ENCODE measurements at regions not wholly inside any gene's neighbourhood (a gene's known extent, or its start where the extent isn't known, plus 50 kb on each side); places are given as distances from the start of the nearest gene placed in this dataset.

DNA sequence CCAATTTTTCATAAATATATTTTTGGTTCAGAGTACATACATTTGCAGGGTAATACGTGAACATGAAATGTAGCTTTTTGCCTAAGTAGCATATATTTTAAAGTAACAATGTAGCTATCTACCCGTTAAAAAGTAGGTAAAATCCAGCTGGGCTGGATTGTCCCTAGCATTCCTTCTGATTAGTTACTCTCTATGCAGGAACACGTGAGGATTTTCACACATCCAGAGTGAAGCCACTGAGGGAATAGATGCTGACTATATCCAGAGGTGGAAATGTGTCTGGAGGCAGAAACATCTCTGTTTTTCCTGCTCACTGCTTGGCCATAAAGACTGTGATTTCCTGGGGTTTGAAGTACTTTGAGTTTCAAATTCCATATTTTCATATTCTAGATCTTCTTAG is 338.9 kb upstream of the KIAA1217 start:
- H3K4me3 ChIP-seq (ENCODE audit: low read depth in 2 of 2, low read length in 2 of 2) = no peak overlapping the region
- H3K36me3 ChIP-seq (ENCODE audit: control insufficient read depth, insufficient read depth, low read length) = no peaks in the 10 kb centered on the region
- no TSS peak for BruUV-seq (replicated peaks)
- DNase-seq (ENCODE audit: low read depth, low spot score) (no peak), ATAC-seq (no peak)
- H3K27ac ChIP-seq (ENCODE audit: low read length) = no peak overlapping the region
- in situ Hi-C loops (cut with HindIII; ENCODE audit: low pct_unique_long_range_greater_than_20kb, low sequenced_read_pairs) = no loop called here
- H3K27me3 ChIP-seq (ENCODE audit: control insufficient read depth, insufficient read depth, low read length) = no peaks in the 10 kb centered on the region
- no peaks in the 10 kb centered on the region for H3K4me1 ChIP-seq (ENCODE audit: control insufficient read depth, insufficient read depth, low read length)
- ChIA-PET POLR2A (no interaction called here), CTCF (no interaction called here)
- H3K9me3 ChIP-seq (ENCODE audit: control insufficient read depth, insufficient read depth, low read depth, low read length) = no peaks in the 10 kb centered on the region
- TF ChIP-seq, protein P1, sequence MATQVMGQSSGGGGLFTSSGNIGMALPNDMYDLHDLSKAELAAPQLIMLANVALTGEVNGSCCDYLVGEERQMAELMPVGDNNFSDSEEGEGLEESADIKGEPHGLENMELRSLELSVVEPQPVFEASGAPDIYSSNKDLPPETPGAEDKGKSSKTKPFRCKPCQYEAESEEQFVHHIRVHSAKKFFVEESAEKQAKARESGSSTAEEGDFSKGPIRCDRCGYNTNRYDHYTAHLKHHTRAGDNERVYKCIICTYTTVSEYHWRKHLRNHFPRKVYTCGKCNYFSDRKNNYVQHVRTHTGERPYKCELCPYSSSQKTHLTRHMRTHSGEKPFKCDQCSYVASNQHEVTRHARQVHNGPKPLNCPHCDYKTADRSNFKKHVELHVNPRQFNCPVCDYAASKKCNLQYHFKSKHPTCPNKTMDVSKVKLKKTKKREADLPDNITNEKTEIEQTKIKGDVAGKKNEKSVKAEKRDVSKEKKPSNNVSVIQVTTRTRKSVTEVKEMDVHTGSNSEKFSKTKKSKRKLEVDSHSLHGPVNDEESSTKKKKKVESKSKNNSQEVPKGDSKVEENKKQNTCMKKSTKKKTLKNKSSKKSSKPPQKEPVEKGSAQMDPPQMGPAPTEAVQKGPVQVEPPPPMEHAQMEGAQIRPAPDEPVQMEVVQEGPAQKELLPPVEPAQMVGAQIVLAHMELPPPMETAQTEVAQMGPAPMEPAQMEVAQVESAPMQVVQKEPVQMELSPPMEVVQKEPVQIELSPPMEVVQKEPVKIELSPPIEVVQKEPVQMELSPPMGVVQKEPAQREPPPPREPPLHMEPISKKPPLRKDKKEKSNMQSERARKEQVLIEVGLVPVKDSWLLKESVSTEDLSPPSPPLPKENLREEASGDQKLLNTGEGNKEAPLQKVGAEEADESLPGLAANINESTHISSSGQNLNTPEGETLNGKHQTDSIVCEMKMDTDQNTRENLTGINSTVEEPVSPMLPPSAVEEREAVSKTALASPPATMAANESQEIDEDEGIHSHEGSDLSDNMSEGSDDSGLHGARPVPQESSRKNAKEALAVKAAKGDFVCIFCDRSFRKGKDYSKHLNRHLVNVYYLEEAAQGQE (IDR thresholded peaks at IDR 0.05; ENCODE audit: insufficient read depth in 1 of 2, low read depth in 2 of 2, low read length in 1 of 2) = no peak
- no peak for TF ChIP-seq POLR2AphosphoS5 (IDR thresholded peaks at IDR 0.05; ENCODE audit: low read depth, low read length)
- TF ChIP-seq TCF7L2 (IDR thresholded peaks at IDR 0.05; ENCODE audit: low read depth, low read length) = no peak
- no peak for TF ChIP-seq SIN3A (IDR thresholded peaks at IDR 0.05; ENCODE audit: borderline replicate concordance, insufficient read depth, low read depth, low read length)
- TF ChIP-seq, protein P2, sequence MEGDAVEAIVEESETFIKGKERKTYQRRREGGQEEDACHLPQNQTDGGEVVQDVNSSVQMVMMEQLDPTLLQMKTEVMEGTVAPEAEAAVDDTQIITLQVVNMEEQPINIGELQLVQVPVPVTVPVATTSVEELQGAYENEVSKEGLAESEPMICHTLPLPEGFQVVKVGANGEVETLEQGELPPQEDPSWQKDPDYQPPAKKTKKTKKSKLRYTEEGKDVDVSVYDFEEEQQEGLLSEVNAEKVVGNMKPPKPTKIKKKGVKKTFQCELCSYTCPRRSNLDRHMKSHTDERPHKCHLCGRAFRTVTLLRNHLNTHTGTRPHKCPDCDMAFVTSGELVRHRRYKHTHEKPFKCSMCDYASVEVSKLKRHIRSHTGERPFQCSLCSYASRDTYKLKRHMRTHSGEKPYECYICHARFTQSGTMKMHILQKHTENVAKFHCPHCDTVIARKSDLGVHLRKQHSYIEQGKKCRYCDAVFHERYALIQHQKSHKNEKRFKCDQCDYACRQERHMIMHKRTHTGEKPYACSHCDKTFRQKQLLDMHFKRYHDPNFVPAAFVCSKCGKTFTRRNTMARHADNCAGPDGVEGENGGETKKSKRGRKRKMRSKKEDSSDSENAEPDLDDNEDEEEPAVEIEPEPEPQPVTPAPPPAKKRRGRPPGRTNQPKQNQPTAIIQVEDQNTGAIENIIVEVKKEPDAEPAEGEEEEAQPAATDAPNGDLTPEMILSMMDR (IDR thresholded peaks at IDR 0.05) = no peak
- intact Hi-C loops (cut with micrococcal nuclease; ENCODE audit: unreplicated experiment) = no loop called here

DNA sequence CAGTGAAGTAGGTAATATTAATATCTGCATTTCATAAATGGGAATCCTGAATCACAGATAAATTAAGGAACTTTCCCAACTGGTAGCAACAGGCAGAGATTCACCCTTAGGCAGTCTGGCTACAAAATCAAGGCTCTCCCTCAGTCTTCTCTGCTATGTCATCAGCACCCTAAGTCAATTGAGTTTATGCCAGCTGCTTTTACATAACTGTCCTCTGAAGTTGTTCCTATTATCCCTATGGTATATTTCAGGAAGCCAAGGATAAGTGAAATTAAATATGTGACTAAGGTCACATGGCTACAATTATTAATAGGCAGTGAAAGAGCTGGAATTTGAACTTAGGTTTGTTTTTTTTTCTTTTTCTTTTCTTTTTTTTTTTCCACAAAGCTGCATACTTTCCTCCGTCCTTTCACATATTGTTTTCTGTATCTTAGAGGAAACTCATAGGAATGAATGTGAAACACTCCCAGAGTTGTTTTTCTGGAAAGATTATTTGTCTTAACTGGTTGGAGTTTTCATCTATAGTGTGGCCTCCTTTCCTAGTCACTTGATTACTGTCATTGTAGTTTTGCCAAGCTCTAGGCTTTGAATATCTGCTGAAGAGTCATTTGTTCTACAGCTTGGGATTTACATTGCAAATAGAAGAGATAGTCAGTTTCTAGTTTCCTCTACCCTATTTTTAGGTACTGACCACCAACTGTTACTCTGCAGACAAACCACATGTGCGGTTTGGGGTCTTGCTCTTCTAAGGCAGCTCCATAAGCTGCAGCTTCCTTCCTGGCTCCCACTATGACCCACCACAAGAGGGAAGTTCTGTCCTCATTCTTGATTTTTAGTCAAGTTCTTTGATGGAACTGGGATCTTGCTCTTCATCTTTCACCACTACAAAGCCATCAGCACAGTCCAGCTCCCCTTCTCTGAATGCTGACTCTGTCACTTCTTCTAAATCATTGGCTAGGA is 338.0 kb upstream of the KIAA1217 start:
- no peak for ATAC-seq
- CTCF ChIA-PET = no interaction called here

More for the DNA sequence above, 338.0 kb upstream of the KIAA1217 start:
- in situ Hi-C loops (cut with HindIII; ENCODE audit: low pct_unique_long_range_greater_than_20kb, low sequenced_read_pairs) (no loop called here), intact Hi-C loops (cut with micrococcal nuclease; ENCODE audit: unreplicated experiment) (no loop called here)
- no peak overlapping the region for H3K4me3 ChIP-seq (ENCODE audit: low read depth in 2 of 2, low read length in 2 of 2)
- DNase-seq (ENCODE audit: low read depth, low spot score) = no peak
- no TSS peak for BruUV-seq (replicated peaks)
- POLR2A ChIA-PET = no interaction called here
- no peak overlapping the region for H3K27ac ChIP-seq (ENCODE audit: low read length)
- TF ChIP-seq, protein P2 (IDR thresholded peaks at IDR 0.05) = no peak
- TF ChIP-seq TCF7L2 (IDR thresholded peaks at IDR 0.05; ENCODE audit: low read depth, low read length) (no peak), POLR2AphosphoS5 (IDR thresholded peaks at IDR 0.05; ENCODE audit: low read depth, low read length) (no peak), SIN3A (IDR thresholded peaks at IDR 0.05; ENCODE audit: borderline replicate concordance, insufficient read depth, low read depth, low read length) (no peak)
- TF ChIP-seq, protein P1 (IDR thresholded peaks at IDR 0.05; ENCODE audit: insufficient read depth in 1 of 2, low read depth in 2 of 2, low read length in 1 of 2) = no peak
- H3K9me3 ChIP-seq (ENCODE audit: control insufficient read depth, insufficient read depth, low read depth, low read length) = no peaks in the 10 kb centered on the region
- H3K36me3 ChIP-seq (ENCODE audit: control insufficient read depth, insufficient read depth, low read length) = no peaks in the 10 kb centered on the region
- no peaks in the 10 kb centered on the region for H3K4me1 ChIP-seq (ENCODE audit: control insufficient read depth, insufficient read depth, low read length)
- H3K27me3 ChIP-seq (ENCODE audit: control insufficient read depth, insufficient read depth, low read length) = no peaks in the 10 kb centered on the region
